HG03521 (cell line): ENCODE measurements at regions not wholly inside any gene's neighbourhood (a gene's known extent, or its start where the extent isn't known, plus 50 kb on each side); places are given as distances from the start of the nearest gene placed in this dataset.

Experiments used
- ATAC-seq: cut with Tn5 transposase; IDR thresholded peaks from one replicate; pipeline ENCODE4 v1.9.1; 2021; ENCODE audit warnings: mild to moderate bottlenecking, moderate library complexity; ENCODE audit not compliant: unreplicated experiment

DNA sequence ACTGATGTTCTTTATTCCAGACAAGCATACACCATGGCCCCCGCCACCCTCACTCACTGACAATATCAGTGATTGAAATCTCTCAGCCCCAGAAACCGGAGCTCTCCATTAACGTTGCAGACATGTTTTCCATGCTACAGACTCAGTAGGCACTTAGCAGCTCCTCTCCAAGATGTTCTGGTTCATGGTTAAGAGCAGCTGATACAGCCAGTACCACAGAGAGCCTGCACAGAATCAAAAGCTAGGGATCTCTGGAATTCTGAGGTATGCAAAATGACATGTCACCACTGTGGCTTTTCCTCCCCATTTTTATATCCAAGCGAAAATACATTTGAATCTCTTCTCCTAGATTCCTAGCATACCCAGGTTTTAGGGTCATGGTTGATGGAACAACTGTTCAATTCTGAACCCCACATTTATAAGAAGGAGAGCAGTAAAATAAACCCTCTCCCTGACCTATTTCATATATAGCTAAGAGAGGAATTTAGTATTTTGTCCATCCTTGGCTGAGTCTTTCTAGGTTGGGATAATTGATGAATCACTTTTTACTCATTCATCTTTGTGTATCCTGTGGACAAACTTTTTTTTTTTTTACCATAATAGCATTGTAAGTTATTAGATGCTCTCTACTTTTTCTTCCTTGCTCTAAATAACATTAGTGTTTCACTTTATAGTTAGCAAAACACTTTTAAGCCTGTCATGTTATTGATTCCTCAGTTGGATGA is 488.4 kb upstream of the PIK3C3 start:
- ATAC-seq = no peak

DNA sequence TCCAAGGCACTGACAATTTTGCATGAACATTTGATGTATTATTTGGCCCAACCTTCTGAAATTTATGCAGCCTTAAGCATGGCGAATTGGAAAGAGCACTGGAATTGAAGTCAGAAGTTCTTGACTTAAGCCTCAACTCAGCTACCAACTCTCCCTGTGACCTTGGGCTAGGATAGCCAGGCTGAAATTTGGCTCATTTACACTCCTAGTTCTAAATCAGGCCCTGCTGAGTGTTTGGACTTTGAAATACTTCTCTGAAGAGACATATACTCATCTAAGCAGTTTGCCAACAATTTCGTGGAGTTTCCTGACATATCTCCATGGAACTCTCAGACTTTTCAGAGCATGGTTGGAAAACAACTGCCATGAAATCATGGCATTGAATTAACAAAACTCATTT is 489.6 kb upstream of the PIK3C3 start:
- no peak for ATAC-seq

DNA sequence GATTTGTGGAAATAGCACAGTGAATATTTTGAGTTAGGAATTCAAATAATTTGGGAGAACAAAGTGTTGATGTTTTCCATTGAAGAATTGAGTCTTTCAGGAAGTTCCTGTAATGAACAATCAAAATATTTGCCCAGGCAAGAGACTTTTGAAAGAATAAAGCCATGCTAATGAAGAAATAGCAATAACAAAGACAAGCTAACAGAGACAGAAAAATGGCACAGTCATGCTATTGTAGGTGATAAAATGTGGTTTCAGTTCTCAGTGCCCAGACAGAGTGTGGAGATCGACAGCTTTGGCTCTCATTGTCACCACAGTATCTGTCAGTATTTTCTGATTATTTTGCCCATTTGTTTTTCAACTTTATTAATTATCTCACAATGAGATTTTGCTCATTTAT is 490.8 kb upstream of the PIK3C3 start:
- no peak for ATAC-seq

DNA sequence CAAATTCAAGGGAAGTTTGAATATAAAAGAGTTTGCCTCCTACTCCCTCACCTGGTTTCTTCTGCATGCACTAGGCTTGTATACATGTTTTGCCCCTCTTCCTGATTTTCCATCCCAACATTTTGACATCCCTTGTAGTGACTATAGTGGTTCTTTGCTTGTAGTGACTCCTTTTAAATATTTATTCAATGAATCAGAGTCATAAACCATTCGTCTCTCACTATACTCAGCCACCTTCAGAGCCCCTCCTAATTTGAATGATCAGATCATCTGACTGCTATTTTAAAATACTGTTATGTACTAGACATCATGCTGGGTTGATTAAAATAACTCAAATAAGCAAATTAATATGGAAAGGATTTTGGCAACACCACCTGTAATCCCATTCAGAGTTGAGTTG is 492.1 kb upstream of the PIK3C3 start:
- ATAC-seq = no peak

DNA sequence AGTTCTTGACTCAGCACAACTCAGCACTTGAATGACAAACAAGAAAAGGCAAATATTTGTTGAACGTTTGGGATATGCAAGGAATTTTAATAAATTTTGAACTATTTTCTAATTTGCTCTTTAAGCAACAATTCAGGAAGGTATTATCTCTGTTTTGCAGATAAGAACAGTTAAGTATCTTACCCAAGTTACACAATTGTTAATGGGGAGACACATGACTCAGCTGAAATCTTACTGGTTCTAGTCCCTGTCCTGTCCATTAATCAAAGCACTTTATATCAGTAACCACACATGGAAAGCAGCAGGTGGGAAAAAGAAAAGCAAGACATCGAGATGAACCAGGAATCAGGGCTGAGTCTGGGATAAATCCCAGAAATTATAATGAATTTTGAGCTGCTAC is 493.9 kb upstream of the PIK3C3 start:
- no peak for ATAC-seq

DNA sequence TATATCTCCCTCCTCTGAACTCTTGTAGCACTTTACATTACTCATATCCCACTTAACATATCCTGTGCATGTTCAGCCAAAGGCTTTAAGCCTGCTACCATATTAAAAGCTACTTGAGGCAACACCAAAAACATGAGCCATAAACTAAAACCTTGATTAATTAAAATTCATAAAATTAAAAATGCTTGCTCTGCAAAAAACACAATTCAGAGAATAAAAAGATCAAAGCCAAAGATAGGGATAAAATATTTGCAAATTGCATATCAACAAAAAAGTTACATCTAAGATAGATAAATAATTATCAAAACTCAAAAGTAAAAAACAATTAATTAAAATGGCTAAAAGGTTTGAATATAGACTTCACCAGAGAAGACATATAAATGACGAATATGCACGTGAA is 495.4 kb upstream of the PIK3C3 start:
- ATAC-seq = no peak

DNA sequence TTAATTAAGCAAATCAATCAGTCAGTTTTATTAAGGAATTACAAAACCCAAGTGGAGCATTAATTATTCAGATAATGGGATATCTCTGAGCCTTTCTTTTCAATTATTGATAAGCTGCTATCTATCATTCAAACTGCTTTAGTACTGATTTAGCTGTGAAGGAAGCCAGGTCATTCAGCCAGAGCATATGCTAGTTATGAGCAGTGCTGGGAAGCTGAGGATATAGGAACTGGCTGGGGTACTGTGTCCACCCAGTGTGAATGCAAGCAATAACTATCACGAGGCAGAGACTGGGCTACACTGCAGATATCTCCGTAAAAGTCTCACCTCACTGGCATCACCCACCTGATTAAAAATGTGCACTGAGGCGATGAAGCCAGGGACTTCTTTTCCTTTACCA is 496.7 kb upstream of the PIK3C3 start:
- ATAC-seq = no peak

DNA sequence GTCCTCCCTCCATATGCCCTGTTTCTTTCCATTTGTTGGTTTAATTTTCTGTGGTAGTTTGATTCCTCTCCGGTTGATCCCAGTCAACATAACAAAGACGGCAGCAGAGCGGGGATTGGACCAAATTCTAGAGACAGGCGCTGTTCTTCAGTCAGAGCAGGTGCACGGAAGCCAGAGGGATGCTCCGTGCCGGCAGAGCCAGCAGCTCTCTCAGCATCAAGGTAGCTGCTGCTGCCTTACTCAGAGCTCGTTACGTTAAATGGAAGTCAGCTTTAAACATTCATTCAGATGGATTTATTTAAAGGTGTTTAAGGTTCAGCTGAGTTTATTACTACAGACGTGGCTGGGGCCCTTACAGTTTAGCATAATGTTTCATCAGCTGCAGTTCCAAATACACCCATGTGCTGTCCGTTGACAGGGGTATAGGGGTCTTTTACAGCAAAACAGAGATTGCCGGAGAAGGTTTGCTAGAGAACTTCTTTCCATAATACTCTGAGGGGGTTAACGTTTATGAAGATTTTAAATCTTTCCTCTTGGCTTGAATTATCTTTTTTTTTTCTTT is 497.2 kb upstream of the PIK3C3 start:
- no peak for ATAC-seq

DNA sequence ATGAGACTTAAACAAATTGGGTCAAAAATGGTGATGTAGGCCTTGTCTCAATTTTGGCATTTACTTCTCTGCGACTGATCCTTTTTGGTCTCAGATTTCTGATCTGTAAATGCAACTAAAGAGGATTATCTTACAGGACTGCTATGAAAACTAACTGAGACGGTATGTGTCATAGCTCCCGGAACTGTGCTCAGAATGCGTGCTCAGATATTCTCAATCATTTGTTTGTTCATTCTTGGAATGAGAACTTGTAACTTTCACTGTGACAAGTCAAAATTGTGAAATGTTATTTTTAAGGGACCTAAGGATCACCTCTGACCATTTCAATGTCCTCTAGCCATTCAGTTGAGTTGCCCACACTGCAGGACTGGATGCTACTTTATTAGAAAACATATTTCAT is 498.2 kb upstream of the PIK3C3 start:
- no peak for ATAC-seq

DNA sequence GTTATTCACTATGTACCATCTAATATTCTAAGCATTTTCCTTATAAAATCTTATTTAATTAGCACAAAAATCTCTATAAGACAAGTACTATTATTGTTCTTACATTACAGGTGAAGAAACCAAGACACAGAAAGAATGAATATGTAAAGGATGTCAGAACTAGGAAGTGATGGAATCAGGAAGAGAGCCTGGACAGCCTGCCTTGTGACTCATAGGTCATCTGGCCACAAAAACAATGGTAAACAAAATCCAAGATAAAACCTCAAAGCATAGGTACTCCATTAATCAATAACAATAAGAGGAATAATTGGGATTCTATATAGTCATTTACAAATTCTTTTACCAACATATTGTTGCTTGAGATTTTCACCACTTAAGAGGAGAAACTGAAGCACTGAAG is 505.4 kb upstream of the PIK3C3 start:
- no peak for ATAC-seq

DNA sequence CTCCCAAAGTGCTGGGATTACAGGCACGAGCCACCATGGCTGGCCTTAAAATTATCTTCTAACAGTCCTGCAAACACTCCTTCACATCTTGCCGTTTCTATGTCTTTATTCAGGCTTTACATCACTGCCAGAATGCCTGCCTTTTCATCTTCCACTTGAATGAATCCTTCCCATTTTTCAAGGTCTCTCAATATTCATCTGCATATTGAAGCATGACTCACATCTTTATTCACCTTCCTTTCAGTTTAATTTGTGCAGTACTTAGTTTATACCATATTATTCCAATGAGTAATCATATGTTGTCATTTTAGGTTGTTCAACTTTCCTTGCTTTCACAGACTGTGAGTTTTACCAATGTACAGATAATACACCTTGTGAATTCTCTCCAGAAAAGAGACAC is 510.1 kb upstream of the PIK3C3 start:
- no peak for ATAC-seq

DNA sequence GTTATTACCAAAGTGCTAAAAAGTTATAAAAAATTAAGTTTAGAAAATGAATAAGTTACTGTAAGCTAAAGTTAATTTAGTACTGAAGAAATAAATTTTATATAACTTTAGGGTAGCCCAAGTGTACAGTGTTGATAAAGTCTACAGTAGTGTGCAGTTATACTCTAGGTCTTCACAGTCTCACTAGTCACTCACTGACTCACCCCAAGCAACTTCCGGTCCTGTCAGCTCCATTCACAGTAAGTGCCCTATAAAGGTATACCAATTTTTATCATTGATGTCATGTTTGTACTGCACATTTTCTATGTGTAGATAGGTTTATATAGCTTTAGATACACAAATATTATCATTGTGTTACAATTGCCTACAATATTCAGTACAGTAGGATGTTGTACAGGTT is 518.3 kb upstream of the PIK3C3 start:
- no peak for ATAC-seq

DNA sequence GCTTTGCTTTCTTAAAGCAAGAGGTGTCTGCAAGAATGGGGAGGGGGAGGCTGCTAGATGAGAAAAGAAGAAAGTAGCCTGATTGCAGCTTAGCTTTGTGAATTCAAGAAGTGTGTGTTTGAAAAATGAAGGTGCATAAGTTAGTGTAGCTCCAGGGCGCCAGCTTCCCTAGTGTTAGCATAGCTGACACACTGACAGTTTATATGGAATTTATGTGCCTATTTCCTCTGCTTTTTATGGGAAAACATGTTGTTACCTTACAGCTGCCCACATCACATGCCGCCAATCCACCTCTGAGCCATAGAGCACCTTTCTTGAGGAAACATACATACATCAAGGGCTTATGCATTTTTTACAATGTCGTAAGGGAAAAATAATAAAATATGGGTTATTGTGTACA is 536.4 kb upstream of the PIK3C3 start:
- ATAC-seq = no peak

DNA sequence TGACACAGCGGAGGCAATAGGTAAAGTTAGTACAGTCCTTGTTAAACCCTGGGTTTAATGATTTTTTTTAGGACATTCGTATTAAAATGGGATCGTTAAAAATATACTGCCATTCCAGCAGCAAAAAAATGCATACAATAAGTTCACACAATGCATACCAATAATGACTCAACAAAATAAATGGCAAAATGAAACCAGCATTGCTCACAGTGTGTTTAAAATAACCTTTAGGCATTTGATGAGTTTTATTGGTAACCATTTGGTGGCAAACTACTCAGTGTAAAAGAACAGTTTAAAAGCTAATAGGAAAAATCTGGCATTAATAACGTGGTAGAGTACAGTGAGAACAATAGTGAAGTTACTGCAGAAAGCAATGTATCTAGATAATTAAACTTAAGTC is 539.0 kb upstream of the PIK3C3 start:
- no peak for ATAC-seq

DNA sequence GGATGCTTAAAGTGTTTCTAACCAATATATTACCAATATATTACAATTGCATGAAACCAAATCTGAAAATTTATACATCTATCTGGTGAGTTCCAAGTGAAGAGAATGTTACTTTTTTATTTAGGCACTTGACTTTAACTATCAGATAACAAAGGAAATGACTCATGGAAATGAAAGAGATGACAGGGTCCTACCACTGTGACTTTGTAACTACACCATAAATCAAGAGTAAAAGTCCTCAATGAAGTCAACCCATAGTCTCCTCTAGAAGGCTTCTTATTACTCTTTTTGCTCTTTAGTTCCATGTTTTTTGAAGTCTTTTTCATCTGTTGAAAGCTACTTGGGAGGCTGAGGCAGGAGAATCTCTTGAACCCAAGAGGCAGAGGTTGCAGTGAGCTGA is 545.0 kb upstream of the PIK3C3 start:
- ATAC-seq = no peak

DNA sequence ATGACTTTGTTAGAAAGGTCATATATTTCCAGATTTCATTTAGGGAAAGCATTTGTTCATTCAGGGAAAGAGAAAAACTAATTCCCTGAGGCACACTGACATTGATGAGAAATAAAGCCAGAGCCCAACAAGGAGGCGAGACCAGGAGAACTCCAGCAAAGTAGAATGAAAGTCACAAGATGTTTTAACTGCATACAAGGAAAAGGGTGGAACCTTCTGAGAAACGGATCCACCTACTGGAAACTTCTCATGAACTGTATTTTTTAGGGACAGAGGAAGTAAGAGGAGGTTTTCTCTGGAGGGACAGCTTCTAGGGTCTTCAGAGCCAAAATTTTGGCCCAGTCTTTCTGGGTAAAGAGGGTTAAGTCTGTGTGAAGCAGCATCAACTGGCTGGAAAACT is 548.2 kb upstream of the PIK3C3 start:
- no peak for ATAC-seq

DNA sequence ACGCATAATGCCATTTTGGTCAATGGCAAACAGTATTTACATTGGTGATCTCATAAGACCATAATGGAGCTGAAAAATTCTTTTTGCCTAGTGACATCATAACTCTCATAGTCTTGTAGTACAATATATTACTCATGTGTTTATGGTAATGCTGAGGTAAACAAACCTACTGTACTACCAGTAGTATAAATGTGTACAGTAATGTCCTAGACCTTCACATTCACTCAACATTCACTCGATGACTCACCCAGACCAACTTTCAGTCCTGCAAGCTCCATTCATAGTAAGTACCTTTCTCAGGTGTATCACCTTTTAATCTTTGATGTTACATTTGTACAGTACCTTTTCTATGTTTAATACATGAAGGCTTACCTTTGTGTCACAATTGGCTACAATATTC is 558.2 kb upstream of the PIK3C3 start:
- no peak for ATAC-seq

DNA sequence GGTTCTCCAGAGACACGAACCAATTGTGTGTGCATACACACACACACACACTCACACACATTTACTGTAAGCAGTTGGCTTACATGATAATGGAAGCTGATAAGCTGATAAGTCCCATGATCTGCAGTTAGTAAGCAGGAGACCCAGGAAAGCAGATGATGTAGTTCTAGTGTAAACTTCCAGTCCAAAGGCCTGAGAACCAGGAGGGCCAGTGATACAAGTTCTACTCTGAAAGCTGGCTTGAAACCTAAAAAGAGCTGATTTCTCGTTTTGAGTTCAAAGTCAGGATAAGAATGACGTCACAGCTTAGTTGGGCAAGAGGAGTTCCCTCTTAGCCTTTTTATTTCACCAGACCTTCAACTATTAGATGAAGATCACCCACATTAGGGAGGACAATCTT is 558.8 kb upstream of the PIK3C3 start:
- no peak for ATAC-seq

DNA sequence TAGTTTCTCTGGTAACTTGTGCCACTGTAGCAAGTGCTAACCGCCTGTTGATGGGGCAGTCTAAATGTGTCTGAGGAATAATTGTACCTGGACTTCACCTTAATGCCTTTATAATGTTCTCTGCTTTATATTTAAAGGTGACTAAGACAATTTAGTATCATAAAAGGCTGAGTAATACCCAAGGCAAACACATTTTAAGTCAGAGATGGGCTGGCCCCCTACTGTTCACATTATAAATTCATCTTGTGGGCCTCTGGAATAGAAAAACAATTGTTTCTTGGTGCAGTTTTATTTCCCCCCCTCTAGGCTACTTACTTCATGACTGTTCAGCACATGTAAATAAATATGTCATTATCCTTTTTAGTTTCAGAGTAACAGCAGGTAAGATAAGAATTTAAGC is 559.3 kb upstream of the PIK3C3 start:
- ATAC-seq = no peak

DNA sequence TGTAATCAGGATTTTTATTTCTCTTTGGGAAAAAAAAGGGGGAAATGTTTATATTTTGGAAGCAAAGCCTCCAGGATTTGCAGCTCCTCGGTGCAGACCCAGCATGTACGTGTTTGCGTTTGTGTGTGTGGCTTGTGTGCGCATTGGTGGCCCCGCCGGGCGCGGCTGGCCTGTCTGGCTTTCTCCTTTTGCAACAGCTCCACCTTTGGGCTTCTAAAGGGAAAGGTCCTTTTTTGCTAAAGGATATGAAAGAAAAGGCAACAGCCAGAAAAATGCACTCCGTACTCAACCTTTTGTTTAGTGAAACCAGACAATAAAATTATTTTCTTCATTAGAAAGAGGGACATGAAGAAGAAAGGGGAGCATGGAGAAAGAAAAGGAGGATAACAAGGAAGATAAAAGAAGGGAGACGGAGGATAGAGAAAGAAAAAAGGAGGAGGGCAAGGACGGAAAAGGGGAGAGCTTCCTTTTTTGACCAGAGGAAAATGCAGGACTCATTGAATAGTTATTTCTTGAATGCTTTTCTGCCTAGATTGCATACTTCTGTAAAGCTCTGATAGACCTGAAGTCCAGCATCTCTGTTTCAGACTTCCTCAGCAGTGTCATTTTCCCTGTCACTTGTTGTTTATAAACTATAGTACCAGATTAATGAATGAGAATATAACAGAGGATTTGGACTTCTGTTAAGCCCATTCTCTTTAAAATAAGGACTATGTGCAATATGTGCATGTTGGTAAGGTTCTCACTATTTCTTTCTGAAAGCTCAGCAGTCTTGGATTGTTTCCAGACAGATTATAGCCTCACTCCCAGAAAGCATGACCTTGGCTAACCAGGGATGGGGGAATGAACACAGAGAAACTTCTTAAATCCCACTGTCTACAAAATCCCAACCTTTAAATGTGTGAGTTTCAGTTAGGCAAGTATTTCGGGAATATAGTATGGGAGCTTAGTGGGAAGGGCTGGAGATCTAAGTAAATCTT is 563.1 kb upstream of the PIK3C3 start:
- ATAC-seq = no peak

DNA sequence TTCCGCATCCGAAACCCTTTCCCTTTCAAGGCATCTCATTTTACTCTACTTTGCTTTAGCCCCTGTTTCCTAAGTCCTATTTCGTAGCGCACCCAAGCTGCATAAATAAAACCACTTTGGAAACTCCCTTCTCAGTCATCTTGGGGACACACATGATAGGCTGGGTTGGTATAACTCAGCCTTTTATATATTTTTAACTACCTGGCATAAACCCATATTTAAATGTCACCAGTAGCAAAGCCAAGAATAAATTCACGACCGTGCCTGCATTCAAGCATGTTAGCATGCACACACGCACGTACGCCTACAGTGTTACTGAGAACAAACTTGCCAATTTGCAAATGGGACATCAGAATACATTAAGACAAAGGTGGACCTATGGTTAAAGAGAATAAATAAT is 564.7 kb upstream of the PIK3C3 start:
- ATAC-seq = no peak

DNA sequence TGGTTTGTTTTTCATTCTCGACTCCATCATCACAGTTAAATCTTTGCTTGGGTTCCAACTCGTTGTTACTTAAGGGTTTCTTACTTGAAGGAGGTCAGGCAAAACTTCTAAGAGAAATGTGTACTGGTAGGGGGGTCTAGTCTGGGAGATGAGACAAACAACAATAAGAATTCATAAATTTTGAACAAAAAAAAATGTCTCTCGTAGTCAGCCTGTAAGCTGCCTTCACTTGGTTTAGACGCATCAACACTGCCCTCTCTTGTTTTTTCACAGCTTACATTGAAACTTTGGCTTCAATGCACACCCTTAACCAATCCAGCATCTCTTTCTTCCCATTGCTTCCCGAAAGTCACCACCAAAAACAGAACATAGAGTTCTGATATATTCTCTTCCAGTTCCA is 576.4 kb upstream of the PIK3C3 start:
- no peak for ATAC-seq
